CD4-positive, alpha-beta memory T cell (primary cell): ENCODE measurements at regions not wholly inside any gene's neighbourhood (a gene's known extent, or its start where the extent isn't known, plus 50 kb on each side); places are given as distances from the start of the nearest gene placed in this dataset.
A peak's percentile ranks its signal among the peaks of the same experiment; 100 is the strongest.

ENCODE experiments used
- CTCF ChIA-PET: fragments of 350-600 bp; sonication (Branson Sonifier 250); formaldehyde crosslinking; loops from one replicate; lab custom pipeline; 2021; ENCODE audit warnings: inconsistent platforms; ENCODE audit not compliant: partially characterized antibody; lab: Charles Lee
- POLR2A ChIA-PET: fragments of 350-600 bp; sonication (Branson Sonifier 250); formaldehyde crosslinking; loops from one replicate; lab custom pipeline; 2021; ENCODE audit not compliant: partially characterized antibody; lab: Charles Lee
- DNase-seq, 5 donors: peaks; one replicate each; pipeline versions ENCODE4 v3.0.0 to v3.0.0-alpha.2; 2020 to 2022; ENCODE audit warnings: mixed read lengths in 1 of 5
- H3K27ac ChIP-seq: one replicate; pipeline ENCODE4 v1.7.0; 2013; ENCODE audit warnings: low read depth, low read length
- H3K27me3 ChIP-seq: 2 replicates; pipeline ENCODE4 v1.7.0; 2013; ENCODE audit warnings: mild to moderate bottlenecking, low read length, moderate library complexity; ENCODE audit not compliant: insufficient read depth
- H3K36me3 ChIP-seq: 2 replicates; pipeline ENCODE4 v1.7.0; 2013; ENCODE audit warnings: mild to moderate bottlenecking, low read length, moderate library complexity; ENCODE audit not compliant: insufficient read depth
- H3K4me1 ChIP-seq: 2 replicates; pipeline ENCODE4 v1.7.0; 2013; ENCODE audit warnings: mild to moderate bottlenecking, low read length, moderate library complexity; ENCODE audit not compliant: insufficient read depth
- H3K4me3 ChIP-seq, 2 donors: one replicate each; pipeline ENCODE4 v1.7.0; 2013; ENCODE audit warnings: low read length in 2 of 2, mild to moderate bottlenecking in 1 of 2
- H3K9me3 ChIP-seq, 2 donors: one replicate each; pipeline ENCODE4 v1.7.0; 2013; ENCODE audit warnings: low read length in 2 of 2, control low read depth in 1 of 2; ENCODE audit not compliant: control insufficient read depth in 1 of 2
- H3K27ac Mint-ChIP-seq, 7 donors: one replicate each; pipeline ENCODE4 v1.8.0; 2020 to 2021; ENCODE audit warnings: mixed read lengths in 7 of 7, mild to moderate bottlenecking in 6 of 7, inconsistent platforms in 3 of 7, moderate library complexity in 3 of 7
- H3K27me3 Mint-ChIP-seq, 2 donors: one replicate each; pipeline ENCODE4 v1.8.0; 2020 to 2021; ENCODE audit warnings: mixed read lengths in 2 of 2
- H3K36me3 Mint-ChIP-seq, 2 donors: one replicate each; pipeline ENCODE4 v1.8.0; 2020 to 2021; ENCODE audit warnings: mixed read lengths in 2 of 2, inconsistent platforms in 1 of 2, mild to moderate bottlenecking in 1 of 2
- H3K4me1 Mint-ChIP-seq, 4 donors: one replicate each; pipeline ENCODE4 v1.8.0; 2020 to 2021; ENCODE audit warnings: mixed read lengths in 4 of 4, mild to moderate bottlenecking in 1 of 4
- H3K4me3 Mint-ChIP-seq, 8 donors: one replicate each; pipeline ENCODE4 v1.8.0; 2020 to 2021; ENCODE audit warnings: mixed read lengths in 8 of 8, mild to moderate bottlenecking in 7 of 8, moderate library complexity in 6 of 8, inconsistent platforms in 3 of 8
- H3K9me3 Mint-ChIP-seq, 8 donors: one replicate each; pipeline ENCODE4 v1.8.0; 2020 to 2021; ENCODE audit warnings: mixed read lengths in 8 of 8, mild to moderate bottlenecking in 5 of 8, inconsistent platforms in 3 of 8, moderate library complexity in 1 of 8
- intact Hi-C: fragments of 100-400 bp; cut with micrococcal nuclease; formaldehyde crosslinking; loops from one replicate; pipeline ENCODE4 v1.15.1; 2023

GRCh38 chr6:1514078-1514477, 95.6 kb upstream of the FOXC1 start:
- Mint-ChIP-seq H3K27me3 (peaks cover 5 to 13% of the 10 kb centered on the region in 2 donors), H3K4me3 (no peak overlapping the region), H3K27ac (no peak overlapping the region), H3K36me3 (no peaks in the 10 kb centered on the region), H3K9me3 (peaks cover 0 to 14% (median 5%) of the 10 kb centered on the region in 8 donors), H3K4me1 (no peaks in the 10 kb centered on the region)
- no peak overlapping the region for H3K4me3 ChIP-seq
- intact Hi-C loops, result no loop called here
- H3K36me3 ChIP-seq, result no peaks in the 10 kb centered on the region
- no peak overlapping the region for H3K27ac ChIP-seq
- no peaks in the 10 kb centered on the region for H3K4me1 ChIP-seq
- H3K27me3 ChIP-seq, result no peaks in the 10 kb centered on the region
- no peak for DNase-seq
- CTCF ChIA-PET, result interaction anchor here (0.8 to 20.1 kb wide), 4 partner anchors 10 to 82 kb away, joined by 3 to 688 read pairs (median 8); no protein-coding TSS in a partner anchor
- no peaks in the 10 kb centered on the region for H3K9me3 ChIP-seq
- POLR2A ChIA-PET, result no interaction called here

GRCh38 chr6:1515280-1515679, 94.4 kb upstream of the FOXC1 start:
- Histone ChIP-seq H3K27me3 (no peaks in the 10 kb centered on the region), H3K27ac (no peak overlapping the region), H3K4me3 (no peak overlapping the region), H3K4me1 (no peaks in the 10 kb centered on the region), H3K9me3 (no peaks in the 10 kb centered on the region), H3K36me3 (no peaks in the 10 kb centered on the region)
- Mint-ChIP-seq H3K9me3 (peaks cover 0 to 5% (median 3%) of the 10 kb centered on the region in 8 donors), H3K4me1 (no peaks in the 10 kb centered on the region), H3K27ac (no peak overlapping the region), H3K4me3 (no peak overlapping the region), H3K36me3 (peaks cover 0 to 3% of the 10 kb centered on the region in 2 donors), H3K27me3 (peaks cover 7 to 11% of the 10 kb centered on the region in 2 donors)
- DNase-seq, result no peak
- ChIA-PET POLR2A (no interaction called here), CTCF (interaction anchor here (1.6 to 20.1 kb wide), 2 partner anchors 38 to 81 kb away, joined by 6 to 688 read pairs; no protein-coding TSS in a partner anchor)
- intact Hi-C loops, result no loop called here

- Histone ChIP-seq H3K4me1 (no peaks in the 10 kb centered on the region), H3K27ac (no peak overlapping the region), H3K4me3 (no peak overlapping the region), H3K27me3 (no peaks in the 10 kb centered on the region), H3K9me3 (no peaks in the 10 kb centered on the region), H3K36me3 (no peaks in the 10 kb centered on the region)
- DNase-seq, result no peak
- peaks cover 0 to 3% of the 10 kb centered on the region in 2 donors for H3K36me3 Mint-ChIP-seq
- intact Hi-C loops, result no loop called here
- H3K4me1 Mint-ChIP-seq, result no peaks in the 10 kb centered on the region
- peaks cover 0 to 5% (median 1%) of the 10 kb centered on the region in 8 donors for H3K9me3 Mint-ChIP-seq
- CTCF ChIA-PET, result interaction anchor here (1.6 to 20.1 kb wide), 2 partner anchors 38 to 81 kb away, joined by 6 to 688 read pairs; no protein-coding TSS in a partner anchor
- H3K4me3 Mint-ChIP-seq, result no peak overlapping the region
- no peak overlapping the region for H3K27ac Mint-ChIP-seq
- peaks cover 8 to 11% of the 10 kb centered on the region in 2 donors for H3K27me3 Mint-ChIP-seq
- POLR2A ChIA-PET, result no interaction called here
These were observed 93.9 kb upstream of the FOXC1 start for GRCh38 chr6:1515781-1516180.

GRCh38 chr6:1516742-1517520, 92.8 kb upstream of the FOXC1 start:
- intact Hi-C loops, result no loop called here
- peaks cover 13 to 15% of the 10 kb centered on the region in 2 donors for H3K27me3 Mint-ChIP-seq
- ChIA-PET CTCF (interaction anchor here (20.1 kb wide), 1 partner anchor 36 kb away, joined by 688 read pairs; no protein-coding TSS in a partner anchor), POLR2A (no interaction called here)
- Histone ChIP-seq H3K27ac (no peak overlapping the region), H3K4me3 (no peak overlapping the region), H3K9me3 (no peaks in the 10 kb centered on the region), H3K4me1 (no peaks in the 10 kb centered on the region), H3K36me3 (no peaks in the 10 kb centered on the region), H3K27me3 (no peaks in the 10 kb centered on the region)
- H3K4me3 Mint-ChIP-seq, result no peak overlapping the region
- H3K36me3 Mint-ChIP-seq, result peaks cover 0 to 3% of the 10 kb centered on the region in 2 donors
- no peak overlapping the region for H3K27ac Mint-ChIP-seq
- DNase-seq, result no peak
- peaks cover 0 to 5% (median 1%) of the 10 kb centered on the region in 8 donors for H3K9me3 Mint-ChIP-seq
- H3K4me1 Mint-ChIP-seq, result no peaks in the 10 kb centered on the region

DNA sequence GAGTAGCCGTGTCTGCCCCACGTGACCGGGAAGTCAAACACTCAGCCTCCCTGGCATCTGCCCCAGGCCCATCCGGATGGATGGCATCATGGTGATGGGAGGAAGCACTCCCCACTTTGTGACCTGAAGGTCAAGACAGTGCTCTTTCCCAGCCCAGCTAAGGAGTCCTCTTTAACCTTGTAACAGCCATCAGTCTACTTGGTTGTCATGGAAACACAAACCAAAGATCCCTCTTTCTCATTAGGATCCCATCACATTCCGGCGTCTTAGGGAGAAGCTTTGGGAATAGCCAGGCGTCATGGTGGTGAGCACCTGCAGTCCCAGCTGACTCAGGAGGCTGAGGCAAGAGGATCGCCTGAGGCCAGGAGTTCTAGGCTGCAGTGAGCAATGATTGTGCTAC, 90.9 kb upstream of the FOXC1 start:
- Histone ChIP-seq H3K4me1 (no peaks in the 10 kb centered on the region), H3K36me3 (no peaks in the 10 kb centered on the region), H3K27me3 (no peaks in the 10 kb centered on the region), H3K27ac (no peak overlapping the region), H3K4me3 (no peak overlapping the region), H3K9me3 (no peaks in the 10 kb centered on the region)
- no peak for DNase-seq
- Mint-ChIP-seq H3K27ac (no peak overlapping the region), H3K4me1 (peaks cover under 1 to 5% (median 4%) of the 10 kb centered on the region in 4 donors), H3K36me3 (peaks cover 0 to 3% of the 10 kb centered on the region in 2 donors), H3K4me3 (no peak overlapping the region), H3K9me3 (peaks cover 0 to 5% (median 1%) of the 10 kb centered on the region in 8 donors), H3K27me3 (peaks cover 14 to 15% of the 10 kb centered on the region in 2 donors)
- ChIA-PET POLR2A (no interaction called here), CTCF (interaction anchor here (20.1 kb wide), 1 partner anchor 35 kb away, joined by 688 read pairs; no protein-coding TSS in a partner anchor)
- intact Hi-C loops, result no loop called here

- Histone ChIP-seq H3K27ac (no peak overlapping the region), H3K9me3 (no peaks in the 10 kb centered on the region), H3K36me3 (no peaks in the 10 kb centered on the region), H3K27me3 (no peaks in the 10 kb centered on the region), H3K4me1 (peaks cover 6% of the 10 kb centered on the region), H3K4me3 (no peak overlapping the region)
- H3K9me3 Mint-ChIP-seq, result peaks cover 0 to 5% (median 1%) of the 10 kb centered on the region in 8 donors
- peaks cover 7 to 13% (median 10%) of the 10 kb centered on the region in 4 donors for H3K4me1 Mint-ChIP-seq
- no peak overlapping the region for H3K4me3 Mint-ChIP-seq
- intact Hi-C loops, result no loop called here
- peaks cover 0 to 3% of the 10 kb centered on the region in 2 donors for H3K36me3 Mint-ChIP-seq
- H3K27ac Mint-ChIP-seq, result no peak overlapping the region
- peaks cover 14 to 15% of the 10 kb centered on the region in 2 donors for H3K27me3 Mint-ChIP-seq
- CTCF ChIA-PET, result interaction anchor here (20.1 kb wide), 1 partner anchor 34 kb away, joined by 688 read pairs; no protein-coding TSS in a partner anchor
- POLR2A ChIA-PET, result no interaction called here
- no peak for DNase-seq
These were observed 90.1 kb upstream of the FOXC1 start for GRCh38 chr6:1519597-1519996.

GRCh38 chr6:1522779-1523178, 86.9 kb upstream of the FOXC1 start:
- intact Hi-C loops, result no loop called here
- DNase-seq, result no peak
- peak overlapping the region in 4 of 8 donors; percentile 7 to 43 (median 26) for H3K4me3 Mint-ChIP-seq
- Histone ChIP-seq H3K27me3 (no peaks in the 10 kb centered on the region), H3K36me3 (no peaks in the 10 kb centered on the region), H3K4me1 (peaks cover 38% of the 10 kb centered on the region), H3K9me3 (no peaks in the 10 kb centered on the region), H3K4me3 (no peak overlapping the region), H3K27ac (no peak overlapping the region)
- ChIA-PET POLR2A (interaction anchor here (7.3 kb wide), 1 partner anchor 29 kb away, joined by 139 read pairs; no protein-coding TSS in a partner anchor), CTCF (interaction anchor here (1.7 to 20.1 kb wide), 6 partner anchors 10 to 1112 kb away, joined by 7 to 688 read pairs (median 27); no protein-coding TSS in a partner anchor)
- H3K27me3 Mint-ChIP-seq, result peaks cover 10% of the 10 kb centered on the region in 2 donors
- peaks cover 0 to 3% of the 10 kb centered on the region in 2 donors for H3K36me3 Mint-ChIP-seq
- H3K9me3 Mint-ChIP-seq, result peaks cover 0 to 5% (median 3%) of the 10 kb centered on the region in 8 donors
- H3K27ac Mint-ChIP-seq, result peak overlapping the region in 2 of 7 donors; percentile 22 to 68
- peaks cover 25 to 42% (median 38%) of the 10 kb centered on the region in 4 donors for H3K4me1 Mint-ChIP-seq
